ENCODE measurements at regions not wholly inside any gene's neighbourhood (a gene's known extent, or its start where the extent isn't known, plus 50 kb on each side); places are given as distances from the start of the nearest gene placed in this dataset.

DNA sequence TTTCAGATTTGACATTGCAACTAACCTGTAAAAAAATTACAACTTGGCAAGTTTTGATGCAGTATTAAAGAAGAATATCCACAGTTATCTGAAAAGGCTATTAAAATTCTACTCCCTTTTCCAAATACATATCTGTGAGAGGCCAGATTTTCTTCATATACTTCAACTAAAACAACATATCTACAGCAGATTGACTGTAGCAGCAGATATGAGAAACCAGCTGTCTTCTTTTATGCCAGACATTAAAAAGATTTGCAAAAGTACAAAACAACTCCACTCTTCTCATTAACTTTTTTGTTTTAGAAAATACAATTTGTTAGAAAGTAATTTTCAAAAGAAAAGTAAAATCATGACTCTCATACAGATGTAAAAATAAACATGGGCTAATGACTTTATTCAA lies 281.1 kb upstream of the PCSK5 start:
- TF ChIP-seq FOXA1 (IDR thresholded peaks at IDR 0.05) (no peak), YY1 (IDR thresholded peaks at IDR 0.05) (no peak), RXRA (IDR thresholded peaks at IDR 0.05) (no peak), JUND (IDR thresholded peaks at IDR 0.05) (no peak), CTCF (IDR thresholded peaks at IDR 0.05; ENCODE audit: low read depth, low read length, missing input control) (no peak), NR2F2 (IDR thresholded peaks at IDR 0.05) (no peak), HNF4A (conservative IDR thresholded peaks at IDR 0.05) (no peak), TAF1 (conservative IDR thresholded peaks at IDR 0.05) (no peak), SP1 (IDR thresholded peaks at IDR 0.05) (no peak), FOXA2 (IDR thresholded peaks at IDR 0.05) (no peak), RAD21 (IDR thresholded peaks at IDR 0.05) (no peak), GABPA (IDR thresholded peaks at IDR 0.05 in 1 of 2, conservative IDR thresholded peaks at IDR 0.05 in 1 of 2) (no peak), HNF4G (IDR thresholded peaks at IDR 0.05) (no peak)
- TF ChIP-seq, protein P1, sequence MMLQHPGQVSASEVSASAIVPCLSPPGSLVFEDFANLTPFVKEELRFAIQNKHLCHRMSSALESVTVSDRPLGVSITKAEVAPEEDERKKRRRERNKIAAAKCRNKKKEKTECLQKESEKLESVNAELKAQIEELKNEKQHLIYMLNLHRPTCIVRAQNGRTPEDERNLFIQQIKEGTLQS (IDR thresholded peaks at IDR 0.05), result no peak
- TF ChIP-seq, protein P2, sequence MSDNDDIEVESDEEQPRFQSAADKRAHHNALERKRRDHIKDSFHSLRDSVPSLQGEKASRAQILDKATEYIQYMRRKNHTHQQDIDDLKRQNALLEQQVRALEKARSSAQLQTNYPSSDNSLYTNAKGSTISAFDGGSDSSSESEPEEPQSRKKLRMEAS (IDR thresholded peaks at IDR 0.05), result no peak
- DNase-seq (ENCODE audit: low spot score), result no peak
- H3K36me3 ChIP-seq (ENCODE audit: control insufficient read depth in 4 of 4, insufficient read depth in 3 of 4, low read depth in 1 of 4, low read length in 3 of 4), result no peaks in the 10 kb centered on the region
- no peaks in the 10 kb centered on the region for H3K9me3 ChIP-seq (ENCODE audit: control insufficient read depth in 4 of 4, low read length in 3 of 4)
- H3K27ac ChIP-seq (ENCODE audit: low read depth in 1 of 2, low read length in 2 of 2), result no peak overlapping the region
- H3K27me3 ChIP-seq (ENCODE audit: control insufficient read depth in 4 of 4, insufficient read depth in 4 of 4, low read length in 3 of 4), result no peaks in the 10 kb centered on the region
- no peaks in the 10 kb centered on the region for H3K4me1 ChIP-seq (ENCODE audit: control insufficient read depth in 4 of 4, insufficient read depth in 4 of 4, low read length in 3 of 4)
- H3K4me3 ChIP-seq (ENCODE audit: low read depth in 1 of 3, low read length in 3 of 3), result no peak overlapping the region
- no peak overlapping the region for H3K9ac ChIP-seq (ENCODE audit: low read depth in 1 of 2, low read length in 2 of 2)

DNA sequence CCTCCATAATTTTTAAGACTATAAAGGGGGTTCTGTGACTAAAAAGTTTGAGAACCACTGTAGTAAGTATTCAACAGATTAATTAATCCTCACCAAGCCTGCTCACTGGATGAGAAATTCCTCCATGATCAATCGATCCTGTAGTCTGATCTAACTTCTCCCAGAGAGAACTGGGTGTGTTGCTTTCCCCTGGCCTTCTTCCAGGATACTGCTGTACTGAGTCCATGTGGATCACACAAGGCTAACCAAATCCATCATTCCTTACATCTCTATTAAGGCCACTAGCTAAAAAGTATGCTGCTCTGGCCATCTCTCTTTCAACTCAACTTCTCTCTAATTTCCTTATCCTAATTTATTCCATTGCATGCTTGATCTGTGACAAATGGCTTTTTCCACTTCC lies 280.2 kb upstream of the PCSK5 start:
- Histone ChIP-seq H3K4me1 (ENCODE audit: control insufficient read depth in 4 of 4, insufficient read depth in 4 of 4, low read length in 3 of 4) (no peaks in the 10 kb centered on the region), H3K9me3 (ENCODE audit: control insufficient read depth in 4 of 4, low read length in 3 of 4) (no peaks in the 10 kb centered on the region), H3K27ac (ENCODE audit: low read depth in 1 of 2, low read length in 2 of 2) (no peak overlapping the region), H3K9ac (ENCODE audit: low read depth in 1 of 2, low read length in 2 of 2) (no peak overlapping the region), H3K27me3 (ENCODE audit: control insufficient read depth in 4 of 4, insufficient read depth in 4 of 4, low read length in 3 of 4) (no peaks in the 10 kb centered on the region), H3K36me3 (ENCODE audit: control insufficient read depth in 4 of 4, insufficient read depth in 3 of 4, low read depth in 1 of 4, low read length in 3 of 4) (no peaks in the 10 kb centered on the region), H3K4me3 (ENCODE audit: low read depth in 1 of 3, low read length in 3 of 3) (no peak overlapping the region)
- TF ChIP-seq NR2F2 (IDR thresholded peaks at IDR 0.05) (no peak), FOXA1 (IDR thresholded peaks at IDR 0.05) (no peak), HNF4G (IDR thresholded peaks at IDR 0.05) (no peak), RXRA (IDR thresholded peaks at IDR 0.05) (no peak), JUND (IDR thresholded peaks at IDR 0.05) (no peak), RAD21 (IDR thresholded peaks at IDR 0.05) (no peak), CTCF (IDR thresholded peaks at IDR 0.05; ENCODE audit: low read depth, low read length, missing input control) (no peak)
- TF ChIP-seq, protein P3, sequence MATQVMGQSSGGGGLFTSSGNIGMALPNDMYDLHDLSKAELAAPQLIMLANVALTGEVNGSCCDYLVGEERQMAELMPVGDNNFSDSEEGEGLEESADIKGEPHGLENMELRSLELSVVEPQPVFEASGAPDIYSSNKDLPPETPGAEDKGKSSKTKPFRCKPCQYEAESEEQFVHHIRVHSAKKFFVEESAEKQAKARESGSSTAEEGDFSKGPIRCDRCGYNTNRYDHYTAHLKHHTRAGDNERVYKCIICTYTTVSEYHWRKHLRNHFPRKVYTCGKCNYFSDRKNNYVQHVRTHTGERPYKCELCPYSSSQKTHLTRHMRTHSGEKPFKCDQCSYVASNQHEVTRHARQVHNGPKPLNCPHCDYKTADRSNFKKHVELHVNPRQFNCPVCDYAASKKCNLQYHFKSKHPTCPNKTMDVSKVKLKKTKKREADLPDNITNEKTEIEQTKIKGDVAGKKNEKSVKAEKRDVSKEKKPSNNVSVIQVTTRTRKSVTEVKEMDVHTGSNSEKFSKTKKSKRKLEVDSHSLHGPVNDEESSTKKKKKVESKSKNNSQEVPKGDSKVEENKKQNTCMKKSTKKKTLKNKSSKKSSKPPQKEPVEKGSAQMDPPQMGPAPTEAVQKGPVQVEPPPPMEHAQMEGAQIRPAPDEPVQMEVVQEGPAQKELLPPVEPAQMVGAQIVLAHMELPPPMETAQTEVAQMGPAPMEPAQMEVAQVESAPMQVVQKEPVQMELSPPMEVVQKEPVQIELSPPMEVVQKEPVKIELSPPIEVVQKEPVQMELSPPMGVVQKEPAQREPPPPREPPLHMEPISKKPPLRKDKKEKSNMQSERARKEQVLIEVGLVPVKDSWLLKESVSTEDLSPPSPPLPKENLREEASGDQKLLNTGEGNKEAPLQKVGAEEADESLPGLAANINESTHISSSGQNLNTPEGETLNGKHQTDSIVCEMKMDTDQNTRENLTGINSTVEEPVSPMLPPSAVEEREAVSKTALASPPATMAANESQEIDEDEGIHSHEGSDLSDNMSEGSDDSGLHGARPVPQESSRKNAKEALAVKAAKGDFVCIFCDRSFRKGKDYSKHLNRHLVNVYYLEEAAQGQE (IDR thresholded peaks at IDR 0.05), result no peak
- DNase-seq (ENCODE audit: low spot score), result no peak
- 83% methylated on average over 1 of the region's 1 CpG for whole genome bisulfite sequencing

All from liver (tissue), 8 donors.